ENCODE measurements at regions not wholly inside any gene's neighbourhood (a gene's known extent, or its start where the extent isn't known, plus 50 kb on each side); places are given as distances from the start of the nearest gene placed in this dataset.
"Not testable (repeated sequence)": the region's sequence is repeated elsewhere in the genome, so short reads cannot be mapped to it uniquely, and the experiment has no call there.

DNA sequence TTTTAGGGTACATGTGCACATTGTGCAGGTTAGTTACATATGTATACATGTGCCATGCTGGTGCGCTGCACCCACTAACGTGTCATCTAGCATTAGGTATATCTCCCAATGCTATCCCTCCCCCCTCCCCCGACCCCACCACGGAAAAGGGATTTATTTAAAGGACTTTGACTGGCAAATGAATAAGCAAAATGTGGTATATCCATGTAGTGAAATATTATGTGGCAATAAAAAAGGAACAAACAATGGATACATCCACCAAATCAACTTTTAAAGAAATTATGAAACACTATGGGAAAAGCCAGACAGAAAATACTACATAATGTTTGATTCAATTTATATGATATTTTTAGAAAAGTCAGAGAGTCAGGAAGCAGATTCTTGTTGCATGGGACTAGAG is 156.5 kb downstream of the TTC8 start:
- not testable (repeated sequence) for H3K36me3 ChIP-seq (ENCODE audit: control insufficient read depth, insufficient read depth, low read length); H3K4me1 ChIP-seq (ENCODE audit: control insufficient read depth, insufficient read depth, low read length, poor library complexity, severe bottlenecking); H3K9me3 ChIP-seq (ENCODE audit: control insufficient read depth, low read length); H3K27ac ChIP-seq (ENCODE audit: insufficient read depth, low read length, poor library complexity, severe bottlenecking); DNase-seq; H3K27me3 ChIP-seq (replicated peaks; ENCODE audit: control insufficient read depth, insufficient read depth, low read length, poor library complexity, severe bottlenecking); H3K4me3 ChIP-seq (ENCODE audit: insufficient read depth, low read depth, low read length, poor library complexity, severe bottlenecking)

DNA sequence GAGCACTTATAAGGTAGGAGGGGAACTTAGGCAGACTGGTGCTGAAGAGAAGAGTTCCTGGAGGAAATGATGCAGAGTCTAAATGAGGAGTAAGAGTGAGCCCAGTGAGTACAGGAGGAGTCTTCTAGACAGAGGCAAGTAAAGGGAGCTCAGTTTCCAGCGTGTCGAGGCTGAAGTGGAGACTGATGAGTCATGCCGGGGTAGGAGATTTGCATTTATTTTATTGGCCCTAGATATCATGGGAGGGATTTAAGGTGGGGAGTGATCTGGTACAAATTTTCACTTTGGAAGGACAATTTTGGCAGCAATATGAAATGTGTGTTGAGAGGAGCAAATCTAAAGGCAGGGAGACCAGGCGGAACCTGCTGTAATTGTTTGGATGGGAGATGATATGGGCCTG is 157.5 kb downstream of the TTC8 start:
- H3K36me3 ChIP-seq (ENCODE audit: control insufficient read depth, insufficient read depth, low read length): no peaks in the 10 kb centered on the region
- no peak overlapping the region for H3K27ac ChIP-seq (ENCODE audit: insufficient read depth, low read length, poor library complexity, severe bottlenecking)
- H3K27me3 ChIP-seq (replicated peaks; ENCODE audit: control insufficient read depth, insufficient read depth, low read length, poor library complexity, severe bottlenecking): peaks cover 6% of the 10 kb centered on the region
- no peaks in the 10 kb centered on the region for H3K9me3 ChIP-seq (ENCODE audit: control insufficient read depth, low read length)
- DNase-seq: no peak
- H3K4me3 ChIP-seq (ENCODE audit: insufficient read depth, low read depth, low read length, poor library complexity, severe bottlenecking): no peak overlapping the region
- H3K4me1 ChIP-seq (ENCODE audit: control insufficient read depth, insufficient read depth, low read length, poor library complexity, severe bottlenecking): no peaks in the 10 kb centered on the region

DNA sequence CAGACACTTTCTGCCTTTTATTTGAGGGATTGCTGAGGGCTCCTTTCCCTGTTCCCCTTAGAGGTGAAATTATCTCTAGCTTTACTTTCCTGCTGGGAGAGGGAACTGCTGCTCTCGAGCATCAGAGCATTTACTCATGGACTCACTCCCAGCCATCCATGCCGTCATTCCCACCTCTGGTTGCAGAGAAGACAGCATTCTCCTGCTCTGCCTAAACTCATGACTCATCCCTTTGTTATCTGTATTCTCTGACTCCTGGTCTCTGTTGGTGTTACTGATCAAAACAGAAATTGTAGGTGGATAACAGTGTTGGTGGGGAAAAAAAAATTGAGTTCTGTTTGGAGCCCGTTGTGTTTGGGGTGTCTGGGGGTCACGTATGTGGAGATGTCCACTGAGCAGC is 159.3 kb downstream of the TTC8 start:
- no peak overlapping the region for H3K27ac ChIP-seq (ENCODE audit: insufficient read depth, low read length, poor library complexity, severe bottlenecking)
- DNase-seq: no peak

DNA sequence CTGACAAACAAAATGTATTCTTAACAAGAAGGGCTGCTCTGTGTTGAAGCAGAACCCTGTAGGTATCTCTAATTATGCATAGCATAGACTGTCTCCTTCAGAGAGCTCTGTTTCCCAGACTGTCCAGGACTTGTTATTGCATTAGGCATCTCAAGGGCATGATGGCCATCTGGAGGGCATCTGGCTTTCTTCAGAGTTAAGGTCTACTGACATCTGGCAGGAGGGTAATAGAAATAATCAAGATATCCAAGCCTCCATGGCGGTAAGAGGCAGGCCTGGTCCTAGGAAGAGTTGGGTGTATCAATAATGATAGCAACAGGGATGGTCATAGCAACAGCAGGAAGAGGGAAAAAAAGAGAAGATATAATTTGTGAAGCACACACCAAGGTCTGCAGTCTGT is 161.2 kb downstream of the TTC8 start:
- DNase-seq: no peak
- no peaks in the 10 kb centered on the region for H3K27me3 ChIP-seq (replicated peaks; ENCODE audit: control insufficient read depth, insufficient read depth, low read length, poor library complexity, severe bottlenecking)
- H3K4me1 ChIP-seq (ENCODE audit: control insufficient read depth, insufficient read depth, low read length, poor library complexity, severe bottlenecking): no peaks in the 10 kb centered on the region
- H3K9me3 ChIP-seq (ENCODE audit: control insufficient read depth, low read length): no peaks in the 10 kb centered on the region
- no peak overlapping the region for H3K27ac ChIP-seq (ENCODE audit: insufficient read depth, low read length, poor library complexity, severe bottlenecking)
- no peak overlapping the region for H3K4me3 ChIP-seq (ENCODE audit: insufficient read depth, low read depth, low read length, poor library complexity, severe bottlenecking)
- no peaks in the 10 kb centered on the region for H3K36me3 ChIP-seq (ENCODE audit: control insufficient read depth, insufficient read depth, low read length)

More for the DNA sequence above, 159.3 kb downstream of the TTC8 start:
- Histone ChIP-seq H3K4me1 (ENCODE audit: control insufficient read depth, insufficient read depth, low read length, poor library complexity, severe bottlenecking) (no peaks in the 10 kb centered on the region), H3K4me3 (ENCODE audit: insufficient read depth, low read depth, low read length, poor library complexity, severe bottlenecking) (no peak overlapping the region), H3K36me3 (ENCODE audit: control insufficient read depth, insufficient read depth, low read length) (no peaks in the 10 kb centered on the region), H3K9me3 (ENCODE audit: control insufficient read depth, low read length) (no peaks in the 10 kb centered on the region), H3K27me3 (replicated peaks; ENCODE audit: control insufficient read depth, insufficient read depth, low read length, poor library complexity, severe bottlenecking) (no peaks in the 10 kb centered on the region)

DNA sequence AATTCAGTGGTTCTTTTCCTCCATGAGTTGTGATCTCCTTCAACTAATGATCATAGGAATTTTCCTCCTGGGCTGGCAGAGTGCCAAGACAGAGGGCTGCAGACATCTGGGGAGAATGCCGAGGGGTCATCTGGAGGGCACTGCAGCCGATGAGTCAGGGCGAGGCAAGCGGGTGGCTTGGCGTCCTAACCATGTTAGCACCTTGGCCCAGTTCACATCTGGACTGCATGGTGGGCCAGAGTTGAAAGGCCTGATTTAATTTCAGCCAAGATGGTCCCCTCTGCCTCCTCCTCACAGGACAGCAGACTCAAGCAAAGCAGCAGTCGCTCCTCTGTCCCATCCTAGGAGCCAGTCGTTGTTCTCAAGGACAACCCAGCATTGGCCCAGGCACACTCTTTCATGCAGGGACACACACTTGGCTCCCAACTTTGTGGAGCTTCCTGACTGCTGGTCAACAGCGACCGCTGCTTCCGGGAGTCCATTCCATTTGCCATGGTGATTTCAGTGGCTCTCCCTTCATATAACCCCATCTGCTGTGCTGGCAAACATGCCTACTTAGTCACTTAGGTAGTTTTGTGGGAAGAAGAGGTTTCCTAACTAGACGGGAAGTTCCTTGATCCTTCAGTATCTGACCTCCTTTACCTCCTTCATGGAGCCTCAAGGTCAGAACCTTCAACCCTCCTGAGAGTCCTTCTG is 161.8 kb downstream of the TTC8 start:
- DNase-seq: no peak

DNA sequence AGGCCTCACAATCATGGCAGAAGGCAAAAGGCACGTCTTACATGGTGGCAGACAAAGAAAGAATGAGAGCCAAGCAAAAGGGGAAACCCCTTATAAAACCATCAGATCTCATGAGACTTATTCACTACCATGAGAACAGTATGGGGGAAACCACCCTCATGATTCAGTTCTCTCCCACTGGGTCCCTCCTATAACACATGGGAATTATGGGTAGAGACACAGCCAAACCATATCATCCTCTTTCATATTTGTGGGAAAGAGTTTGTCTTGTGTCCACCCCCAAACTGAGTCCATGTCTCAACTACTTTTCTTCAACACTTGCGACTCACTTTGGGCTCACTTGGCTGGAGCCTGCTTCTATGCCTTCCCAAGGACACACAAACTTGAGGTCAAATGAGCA is 162.5 kb downstream of the TTC8 start:
- not testable (repeated sequence) for H3K9me3 ChIP-seq (ENCODE audit: control insufficient read depth, low read length); H3K4me1 ChIP-seq (ENCODE audit: control insufficient read depth, insufficient read depth, low read length, poor library complexity, severe bottlenecking); H3K4me3 ChIP-seq (ENCODE audit: insufficient read depth, low read depth, low read length, poor library complexity, severe bottlenecking); H3K27ac ChIP-seq (ENCODE audit: insufficient read depth, low read length, poor library complexity, severe bottlenecking); DNase-seq; H3K36me3 ChIP-seq (ENCODE audit: control insufficient read depth, insufficient read depth, low read length); H3K27me3 ChIP-seq (replicated peaks; ENCODE audit: control insufficient read depth, insufficient read depth, low read length, poor library complexity, severe bottlenecking)

More for the DNA sequence above, 161.8 kb downstream of the TTC8 start:
- H3K27me3 ChIP-seq (replicated peaks; ENCODE audit: control insufficient read depth, insufficient read depth, low read length, poor library complexity, severe bottlenecking): no peaks in the 10 kb centered on the region
- no peaks in the 10 kb centered on the region for H3K4me1 ChIP-seq (ENCODE audit: control insufficient read depth, insufficient read depth, low read length, poor library complexity, severe bottlenecking)
- H3K9me3 ChIP-seq (ENCODE audit: control insufficient read depth, low read length): no peaks in the 10 kb centered on the region
- no peak overlapping the region for H3K4me3 ChIP-seq (ENCODE audit: insufficient read depth, low read depth, low read length, poor library complexity, severe bottlenecking)
- H3K36me3 ChIP-seq (ENCODE audit: control insufficient read depth, insufficient read depth, low read length): no peaks in the 10 kb centered on the region
- H3K27ac ChIP-seq (ENCODE audit: insufficient read depth, low read length, poor library complexity, severe bottlenecking): no peak overlapping the region

DNA sequence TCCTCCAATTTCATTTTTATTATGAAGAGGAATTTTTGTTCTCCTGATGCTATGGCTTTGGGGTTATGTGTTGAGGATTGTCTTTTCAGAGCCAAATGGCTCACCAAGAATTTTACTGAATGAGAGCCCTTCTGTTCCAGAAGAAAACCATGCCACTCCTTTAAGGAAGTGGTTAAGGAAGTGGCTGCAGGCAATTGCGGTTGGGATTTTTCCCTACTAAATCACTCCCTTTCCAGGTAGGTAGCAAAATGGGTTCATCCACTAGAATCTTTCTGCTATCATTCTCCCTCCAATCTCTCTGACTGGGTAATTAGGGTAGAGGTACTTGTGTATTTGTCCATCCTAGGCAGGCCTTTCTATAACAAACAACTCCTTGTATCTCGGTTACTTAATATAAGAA is 163.1 kb downstream of the TTC8 start:
- H3K4me3 ChIP-seq (ENCODE audit: insufficient read depth, low read depth, low read length, poor library complexity, severe bottlenecking): no peak overlapping the region
- H3K4me1 ChIP-seq (ENCODE audit: control insufficient read depth, insufficient read depth, low read length, poor library complexity, severe bottlenecking): no peaks in the 10 kb centered on the region
- H3K27ac ChIP-seq (ENCODE audit: insufficient read depth, low read length, poor library complexity, severe bottlenecking): no peak overlapping the region
- no peaks in the 10 kb centered on the region for H3K36me3 ChIP-seq (ENCODE audit: control insufficient read depth, insufficient read depth, low read length)
- H3K27me3 ChIP-seq (replicated peaks; ENCODE audit: control insufficient read depth, insufficient read depth, low read length, poor library complexity, severe bottlenecking): no peaks in the 10 kb centered on the region
- H3K9me3 ChIP-seq (ENCODE audit: control insufficient read depth, low read length): no peaks in the 10 kb centered on the region
- DNase-seq: no peak

DNA sequence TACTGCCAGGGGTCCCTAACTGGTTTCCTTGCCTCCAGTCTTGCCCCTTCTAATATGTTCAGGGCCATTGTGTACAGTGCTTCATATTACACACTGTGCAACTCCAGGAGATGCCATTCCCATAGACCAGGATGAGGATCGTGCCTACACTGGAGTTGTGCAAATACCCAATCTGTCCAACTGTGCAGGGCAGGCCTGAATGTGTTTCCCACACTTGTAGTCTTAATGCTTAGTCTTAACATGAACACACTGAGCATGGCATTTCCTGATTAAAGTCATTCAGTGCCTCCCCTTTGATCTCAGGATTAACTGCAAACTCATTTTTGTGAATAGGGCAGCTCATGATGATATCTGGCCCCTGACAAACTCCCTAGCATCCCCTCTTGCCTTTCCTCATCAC is 165.5 kb downstream of the TTC8 start:
- Histone ChIP-seq H3K27ac (ENCODE audit: insufficient read depth, low read length, poor library complexity, severe bottlenecking) (no peak overlapping the region), H3K4me1 (ENCODE audit: control insufficient read depth, insufficient read depth, low read length, poor library complexity, severe bottlenecking) (no peaks in the 10 kb centered on the region), H3K4me3 (ENCODE audit: insufficient read depth, low read depth, low read length, poor library complexity, severe bottlenecking) (no peak overlapping the region), H3K36me3 (ENCODE audit: control insufficient read depth, insufficient read depth, low read length) (no peaks in the 10 kb centered on the region), H3K9me3 (ENCODE audit: control insufficient read depth, low read length) (no peaks in the 10 kb centered on the region), H3K27me3 (replicated peaks; ENCODE audit: control insufficient read depth, insufficient read depth, low read length, poor library complexity, severe bottlenecking) (no peaks in the 10 kb centered on the region)
- DNase-seq: no peak

DNA sequence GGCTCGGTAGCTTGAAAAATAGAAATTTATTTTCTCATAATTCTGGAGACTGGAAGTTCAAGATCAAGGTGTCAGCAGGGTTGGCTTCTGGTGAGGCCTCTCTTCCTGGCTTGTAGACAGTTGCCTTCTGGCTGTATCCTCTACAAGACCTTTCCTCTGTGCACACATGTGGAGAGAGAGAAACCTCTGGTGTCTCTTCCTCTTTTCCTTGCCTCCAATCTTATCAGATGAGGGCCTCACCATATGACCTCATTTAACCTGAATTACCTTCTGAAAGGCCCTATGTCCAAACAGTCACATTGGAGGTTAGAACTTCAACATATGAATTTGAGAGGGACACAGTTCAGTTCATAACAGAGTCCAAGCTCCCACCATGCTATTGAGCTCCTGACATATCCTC is 166.4 kb downstream of the TTC8 start:
- Histone ChIP-seq H3K9me3 (ENCODE audit: control insufficient read depth, low read length) (no peaks in the 10 kb centered on the region), H3K4me3 (ENCODE audit: insufficient read depth, low read depth, low read length, poor library complexity, severe bottlenecking) (no peak overlapping the region), H3K27me3 (replicated peaks; ENCODE audit: control insufficient read depth, insufficient read depth, low read length, poor library complexity, severe bottlenecking) (no peaks in the 10 kb centered on the region), H3K36me3 (ENCODE audit: control insufficient read depth, insufficient read depth, low read length) (no peaks in the 10 kb centered on the region), H3K27ac (ENCODE audit: insufficient read depth, low read length, poor library complexity, severe bottlenecking) (no peak overlapping the region), H3K4me1 (ENCODE audit: control insufficient read depth, insufficient read depth, low read length, poor library complexity, severe bottlenecking) (no peaks in the 10 kb centered on the region)
- no peak for DNase-seq

DNA sequence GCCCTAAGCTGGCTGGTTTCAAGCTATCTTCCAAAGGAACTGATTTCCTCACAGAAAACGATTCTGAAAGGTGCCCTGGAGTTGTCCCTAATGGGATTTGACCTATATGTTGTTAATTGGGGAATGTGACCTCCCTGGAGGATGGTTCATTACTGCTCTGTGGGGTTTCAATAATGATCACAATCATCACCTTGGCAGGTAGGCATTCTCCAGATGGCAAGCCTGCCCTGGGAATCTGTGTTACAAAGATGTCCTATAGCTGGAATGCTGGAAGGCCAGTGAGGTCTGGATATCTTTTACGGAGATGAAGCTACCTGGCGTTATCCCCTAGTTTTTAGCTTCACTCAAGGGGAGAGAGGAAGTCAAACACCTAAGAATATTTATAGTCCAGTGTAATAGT is 167.6 kb downstream of the TTC8 start:
- Histone ChIP-seq H3K9me3 (ENCODE audit: control insufficient read depth, low read length) (no peaks in the 10 kb centered on the region), H3K27ac (ENCODE audit: insufficient read depth, low read length, poor library complexity, severe bottlenecking) (no peak overlapping the region), H3K36me3 (ENCODE audit: control insufficient read depth, insufficient read depth, low read length) (no peaks in the 10 kb centered on the region), H3K27me3 (replicated peaks; ENCODE audit: control insufficient read depth, insufficient read depth, low read length, poor library complexity, severe bottlenecking) (peaks cover 2% of the 10 kb centered on the region), H3K4me3 (ENCODE audit: insufficient read depth, low read depth, low read length, poor library complexity, severe bottlenecking) (no peak overlapping the region), H3K4me1 (ENCODE audit: control insufficient read depth, insufficient read depth, low read length, poor library complexity, severe bottlenecking) (no peaks in the 10 kb centered on the region)
- no peak for DNase-seq
